ENCODE measurements at regions not wholly inside any gene's neighbourhood (a gene's known extent, or its start where the extent isn't known, plus 50 kb on each side); places are given as distances from the start of the nearest gene placed in this dataset.

- no peak for TF ChIP-seq CTCF (IDR thresholded peaks at IDR 0.05)
- H3K27ac ChIP-seq = no peak overlapping the region
- no peaks in the 10 kb centered on the region for H3K27me3 ChIP-seq (ENCODE audit: control insufficient read depth, insufficient read depth, low read length)
- no peak overlapping the region for H3K4me2 ChIP-seq (ENCODE audit: low read length)
- H3K9ac ChIP-seq = no peak overlapping the region
- H3K4me1 ChIP-seq = no peaks in the 10 kb centered on the region
- no peak overlapping the region for H2AFZ ChIP-seq
- no peaks in the 10 kb centered on the region for H3K79me2 ChIP-seq
- H3K4me3 ChIP-seq (ENCODE audit: low read depth, low read length) = no peak overlapping the region
- peaks cover 2% of the 10 kb centered on the region for H3K9me3 ChIP-seq (ENCODE audit: control insufficient read depth, low read length)
- no peaks in the 10 kb centered on the region for H3K36me3 ChIP-seq (ENCODE audit: control insufficient read depth, insufficient read depth, low read length)
These were observed 121.2 kb upstream of the BTN3A2 start for GRCh38 chr6:26243752-26244151.

- no peak overlapping the region for H3K4me2 ChIP-seq (ENCODE audit: low read length)
- no peaks in the 10 kb centered on the region for H3K4me1 ChIP-seq
- H3K9me3 ChIP-seq (ENCODE audit: control insufficient read depth, low read length) = no peaks in the 10 kb centered on the region
- no peak overlapping the region for H3K27ac ChIP-seq
- no peaks in the 10 kb centered on the region for H3K79me2 ChIP-seq
- H2AFZ ChIP-seq = no peak overlapping the region
- H3K36me3 ChIP-seq (ENCODE audit: control insufficient read depth, insufficient read depth, low read length) = no peaks in the 10 kb centered on the region
- no peak overlapping the region for H3K4me3 ChIP-seq (ENCODE audit: low read depth, low read length)
- H3K27me3 ChIP-seq (ENCODE audit: control insufficient read depth, insufficient read depth, low read length) = no peaks in the 10 kb centered on the region
- TF ChIP-seq CTCF (IDR thresholded peaks at IDR 0.05) = no peak
- no peak overlapping the region for H3K9ac ChIP-seq
These were observed 118.9 kb upstream of the BTN3A2 start for GRCh38 chr6:26246058-26246457.

- Histone ChIP-seq H3K27me3 (ENCODE audit: control insufficient read depth, insufficient read depth, low read length) (no peaks in the 10 kb centered on the region), H3K4me3 (ENCODE audit: low read depth, low read length) (no peak overlapping the region), H3K9me3 (ENCODE audit: control insufficient read depth, low read length) (no peaks in the 10 kb centered on the region), H3K4me1 (no peaks in the 10 kb centered on the region), H3K4me2 (ENCODE audit: low read length) (no peak overlapping the region), H3K79me2 (no peaks in the 10 kb centered on the region), H3K36me3 (ENCODE audit: control insufficient read depth, insufficient read depth, low read length) (no peaks in the 10 kb centered on the region), H3K9ac (no peak overlapping the region), H2AFZ (no peak overlapping the region), H3K27ac (no peak overlapping the region)
- no peak for TF ChIP-seq CTCF (IDR thresholded peaks at IDR 0.05)
These were observed 118.4 kb upstream of the BTN3A2 start for GRCh38 chr6:26246553-26246952.

- H3K4me2 ChIP-seq (ENCODE audit: low read length) = peak overlapping the region; percentile 99
- no peak for TF ChIP-seq CTCF (IDR thresholded peaks at IDR 0.05)
- peak overlapping the region; percentile 81 for H3K4me3 ChIP-seq (ENCODE audit: low read depth, low read length)
- no peaks in the 10 kb centered on the region for H3K36me3 ChIP-seq (ENCODE audit: control insufficient read depth, insufficient read depth, low read length)
- no peaks in the 10 kb centered on the region for H3K27me3 ChIP-seq (ENCODE audit: control insufficient read depth, insufficient read depth, low read length)
- no peaks in the 10 kb centered on the region for H3K4me1 ChIP-seq
- H3K79me2 ChIP-seq = no peaks in the 10 kb centered on the region
- H2AFZ ChIP-seq = peak overlapping the region; percentile 39
- H3K27ac ChIP-seq = no peak overlapping the region
- H3K9ac ChIP-seq = no peak overlapping the region
- no peaks in the 10 kb centered on the region for H3K9me3 ChIP-seq (ENCODE audit: control insufficient read depth, low read length)
These were observed 115.4 kb upstream of the BTN3A2 start for GRCh38 chr6:26249707-26249956.

GRCh38 chr6:26249957-26250697 lies 114.9 kb upstream of the BTN3A2 start:
- Histone ChIP-seq H3K4me3 (ENCODE audit: low read depth, low read length) (peak overlapping the region; percentile 81), H3K79me2 (no peaks in the 10 kb centered on the region), H3K36me3 (ENCODE audit: control insufficient read depth, insufficient read depth, low read length) (no peaks in the 10 kb centered on the region), H3K4me1 (no peaks in the 10 kb centered on the region), H3K27me3 (ENCODE audit: control insufficient read depth, insufficient read depth, low read length) (no peaks in the 10 kb centered on the region), H3K4me2 (ENCODE audit: low read length) (peak overlapping the region; percentile 99), H3K9ac (no peak overlapping the region), H3K27ac (no peak overlapping the region), H3K9me3 (ENCODE audit: control insufficient read depth, low read length) (no peaks in the 10 kb centered on the region), H2AFZ (peak overlapping the region; percentile 39)
- TF ChIP-seq CTCF (IDR thresholded peaks at IDR 0.05) = no peak
